ENCODE measurements at regions not wholly inside any gene's neighbourhood (a gene's known extent, or its start where the extent isn't known, plus 50 kb on each side); places are given as distances from the start of the nearest gene placed in this dataset.

- H3K27me3 Mint-ChIP-seq, result peaks cover 12% of the 10 kb centered on the region
Observed at GRCh38 chr10:26621243-26621888, 76.1 kb upstream of the PDSS1 start.

GRCh38 chr10:26621889-26622711 lies 75.4 kb upstream of the PDSS1 start:
- CTCF ChIA-PET, result no interaction called here
- intact Hi-C loops (cut with micrococcal nuclease), result no loop called here
- Mint-ChIP-seq H3K4me1 (peaks cover 5% of the 10 kb centered on the region), H3K36me3 (ENCODE audit: low read depth) (no peaks in the 10 kb centered on the region), H3K9me3 (no peaks in the 10 kb centered on the region), H3K4me3 (peak overlapping the region; percentile 19), H3K27me3 (peaks cover 12% of the 10 kb centered on the region), H3K27ac (no peak overlapping the region)
- peak; percentile 64 for ATAC-seq (ENCODE audit: low read depth)
- POLR2A ChIA-PET, result no interaction called here
- TF ChIP-seq CTCF (IDR thresholded peaks at IDR 0.05), result no peak
- no peak for DNase-seq

More at GRCh38 chr10:26621243-26621888, 76.1 kb upstream of the PDSS1 start:
- Mint-ChIP-seq H3K27ac (no peak overlapping the region), H3K36me3 (ENCODE audit: low read depth) (no peaks in the 10 kb centered on the region), H3K4me1 (peaks cover 5% of the 10 kb centered on the region), H3K4me3 (no peak overlapping the region), H3K9me3 (no peaks in the 10 kb centered on the region)
- TF ChIP-seq CTCF (IDR thresholded peaks at IDR 0.05), result no peak
- DNase-seq (no peak), ATAC-seq (ENCODE audit: low read depth) (no peak)
- ChIA-PET POLR2A (no interaction called here), CTCF (no interaction called here)
- intact Hi-C loops (cut with micrococcal nuclease), result no loop called here

GRCh38 chr10:26622891-26623290 lies 74.6 kb upstream of the PDSS1 start:
- intact Hi-C loops (cut with micrococcal nuclease), result no loop called here
- H3K27ac Mint-ChIP-seq, result no peak overlapping the region
- no peak for ATAC-seq (ENCODE audit: low read depth)
- H3K4me3 Mint-ChIP-seq, result no peak overlapping the region
- POLR2A ChIA-PET, result no interaction called here
- H3K36me3 Mint-ChIP-seq (ENCODE audit: low read depth), result no peaks in the 10 kb centered on the region
- CTCF ChIA-PET, result no interaction called here
- H3K9me3 Mint-ChIP-seq, result no peaks in the 10 kb centered on the region
- TF ChIP-seq CTCF (IDR thresholded peaks at IDR 0.05), result no peak
- DNase-seq, result no peak
- H3K4me1 Mint-ChIP-seq, result peaks cover 6% of the 10 kb centered on the region
- peaks cover 12% of the 10 kb centered on the region for H3K27me3 Mint-ChIP-seq

- POLR2A ChIA-PET, result interaction anchor here (1.2 kb wide), 1 partner anchor 696 kb away, joined by 3 read pairs; no protein-coding TSS in a partner anchor
- Mint-ChIP-seq H3K4me3 (no peak overlapping the region), H3K27ac (no peak overlapping the region), H3K4me1 (peaks cover 10% of the 10 kb centered on the region), H3K27me3 (peaks cover 12% of the 10 kb centered on the region), H3K9me3 (no peaks in the 10 kb centered on the region), H3K36me3 (ENCODE audit: low read depth) (no peaks in the 10 kb centered on the region)
- no peak for ATAC-seq (ENCODE audit: low read depth)
- TF ChIP-seq CTCF (IDR thresholded peaks at IDR 0.05), result no peak
- DNase-seq, result no peak
- intact Hi-C loops (cut with micrococcal nuclease), result no loop called here
- CTCF ChIA-PET, result no interaction called here
Observed at GRCh38 chr10:26624006-26624405, 73.5 kb upstream of the PDSS1 start.

GRCh38 chr10:26626066-26626465 lies 71.4 kb upstream of the PDSS1 start:
- intact Hi-C loops (cut with micrococcal nuclease), result no loop called here
- ChIA-PET CTCF (no interaction called here), POLR2A (interaction anchor here (1.4 kb wide), 1 partner anchor 617 kb away, joined by 3 read pairs; no protein-coding TSS in a partner anchor)

More at GRCh38 chr10:26626066-26626465, 71.4 kb upstream of the PDSS1 start:
- H3K27ac Mint-ChIP-seq, result no peak overlapping the region
- TF ChIP-seq CTCF (IDR thresholded peaks at IDR 0.05), result no peak
- H3K4me1 Mint-ChIP-seq, result peaks cover 10% of the 10 kb centered on the region
- H3K9me3 Mint-ChIP-seq, result no peaks in the 10 kb centered on the region
- no peak for ATAC-seq (ENCODE audit: low read depth)
- no peaks in the 10 kb centered on the region for H3K36me3 Mint-ChIP-seq (ENCODE audit: low read depth)
- no peak overlapping the region for H3K4me3 Mint-ChIP-seq
- DNase-seq, result no peak
- peaks cover 12% of the 10 kb centered on the region for H3K27me3 Mint-ChIP-seq
